GM23338 (cell line): ENCODE measurements at regions not wholly inside any gene's neighbourhood (a gene's known extent, or its start where the extent isn't known, plus 50 kb on each side); places are given as distances from the start of the nearest gene placed in this dataset.

Experiments used
- ATAC-seq: fragments of 200-7000 bp; cut with Tn5 transposase; 3 replicates; pipeline ENCODE4 v1.9.1; 2020
- DNase-seq: peaks from one replicate; pipeline ENCODE4 v3.0.0-alpha.2; 2015; ENCODE audit warnings: low spot score
- H2AFZ ChIP-seq: fragments of 200-600 bp; sonication (generic); 2 replicates; pipeline ENCODE4 v1.8.0; 2016; ENCODE audit warnings: antibody characterized with exemption, mild to moderate bottlenecking, moderate library complexity
- H3F3A ChIP-seq: fragments of 200-600 bp; sonication (generic); replicated peaks from 2 replicates; pipeline ENCODE4 v1.8.0; 2017; ENCODE audit warnings: antibody characterized with exemption, mixed run types, low read depth
- H3K27ac ChIP-seq: fragments of 200-600 bp; sonication (generic); 2 replicates; pipeline ENCODE4 v1.6.1; 2016; ENCODE audit warnings: low read depth
- H3K27me3 ChIP-seq: fragments of 200-600 bp; sonication (generic); 2 replicates; pipeline ENCODE4 v1.8.0; 2016; ENCODE audit warnings: mild to moderate bottlenecking, mixed run types, moderate library complexity; ENCODE audit not compliant: insufficient read depth
- H3K36me3 ChIP-seq: fragments of 200-600 bp; sonication (generic); 2 replicates; pipeline ENCODE4 v1.8.0; 2016; ENCODE audit warnings: mild to moderate bottlenecking; ENCODE audit not compliant: insufficient read depth
- H3K4me1 ChIP-seq: fragments of 200-600 bp; sonication (generic); 2 replicates; pipeline ENCODE4 v1.8.0; 2016; ENCODE audit warnings: mild to moderate bottlenecking, moderate library complexity; ENCODE audit not compliant: insufficient read depth
- H3K4me2 ChIP-seq: fragments of 200-600 bp; sonication (generic); 2 replicates; pipeline ENCODE4 v1.7.1; 2017; ENCODE audit warnings: mixed run types
- H3K4me3 ChIP-seq: fragments of 200-600 bp; sonication (generic); 2 replicates; pipeline ENCODE4 v1.6.1; 2016; ENCODE audit warnings: mixed run types
- H3K79me2 ChIP-seq: fragments of 200-600 bp; sonication (generic); replicated peaks from 2 replicates; pipeline ENCODE4 v1.8.0; 2017; ENCODE audit warnings: mild to moderate bottlenecking; ENCODE audit not compliant: insufficient read depth
- H3K9me2 ChIP-seq: fragments of 200-600 bp; sonication (generic); 2 replicates; pipeline ENCODE4 v1.8.0; 2017; ENCODE audit not compliant: insufficient read depth
- H4K20me1 ChIP-seq: fragments of 200-600 bp; sonication (generic); replicated peaks from 2 replicates; pipeline ENCODE4 v1.8.0; 2017; ENCODE audit warnings: mild to moderate bottlenecking; ENCODE audit not compliant: insufficient read depth
- H3K27ac Mint-ChIP-seq: 2 replicates; pipeline ENCODE4 v1.8.0; 2020; ENCODE audit warnings: inconsistent platforms, mild to moderate bottlenecking, moderate library complexity, mixed read lengths
- H3K27me3 Mint-ChIP-seq: 3 replicates; pipeline ENCODE4 v1.8.0; 2022; ENCODE audit warnings: low read depth, mild to moderate bottlenecking, moderate library complexity, mixed read lengths, inconsistent platforms; ENCODE audit not compliant: insufficient read depth, poor library complexity
- H3K36me3 Mint-ChIP-seq: 3 replicates; pipeline ENCODE4 v1.8.0; 2021; ENCODE audit warnings: low read depth, mild to moderate bottlenecking, inconsistent platforms, moderate library complexity, mixed read lengths
- H3K4me1 Mint-ChIP-seq: 3 replicates; pipeline ENCODE4 v1.8.0; 2020; ENCODE audit warnings: mild to moderate bottlenecking, inconsistent platforms, mixed read lengths
- H3K4me3 Mint-ChIP-seq: 3 replicates; pipeline ENCODE4 v1.8.0; 2021; ENCODE audit warnings: moderate library complexity, mild to moderate bottlenecking, inconsistent platforms, mixed read lengths
- H3K9me3 Mint-ChIP-seq: 3 replicates; pipeline ENCODE4 v1.8.0; 2020; ENCODE audit warnings: moderate library complexity, mild to moderate bottlenecking, inconsistent platforms, mixed read lengths
- CREB1 ChIP-seq: fragments of 250-450 bp; sonication (Bioruptor Pico); IDR thresholded peaks from 2 replicates; pipeline ENCODE4 v1.5.0; 2020; ENCODE audit warnings: low read depth, mild to moderate bottlenecking, moderate library complexity
- CTCF ChIP-seq, 2 experiments: fragments of 200-600 bp in 1 of 2; sonication (generic) in 1 of 2; conservative IDR thresholded peaks; 2 replicates each; pipeline versions ENCODE4 v1.5.1 to v1.6.1; 2016 to 2017; ENCODE audit warnings: antibody characterized with exemption in 2 of 2, low read depth in 2 of 2, mild to moderate bottlenecking in 2 of 2, moderate library complexity in 1 of 2
- ETS1 ChIP-seq: IDR thresholded peaks from 2 replicates; pipeline ENCODE4 v1.6.1; 2016; ENCODE audit warnings: antibody characterized with exemption
- EZH2phosphoT487 ChIP-seq: fragments of 200-600 bp; sonication (generic); IDR thresholded peaks from one replicate; pipeline ENCODE4 v1.8.1; 2018; ENCODE audit warnings: antibody characterized with exemption; ENCODE audit not compliant: unreplicated experiment
- JUNB ChIP-seq: IDR thresholded peaks from one replicate; pipeline ENCODE4 v1.6.1; 2016; ENCODE audit warnings: antibody characterized with exemption; ENCODE audit not compliant: unreplicated experiment
- NANOG ChIP-seq: IDR thresholded peaks from 2 replicates; pipeline ENCODE4 v1.6.1; 2016; ENCODE audit warnings: antibody characterized with exemption, borderline replicate concordance
- POLR2AphosphoS5 ChIP-seq: IDR thresholded peaks from 2 replicates; pipeline ENCODE4 v1.6.1; 2016; ENCODE audit warnings: antibody characterized with exemption, low read depth
- REST ChIP-seq: IDR thresholded peaks from one replicate; pipeline ENCODE4 v1.6.1; 2018; ENCODE audit warnings: antibody characterized with exemption; ENCODE audit not compliant: unreplicated experiment
- STAT1 ChIP-seq: IDR thresholded peaks from one replicate; pipeline ENCODE4 v1.6.1; 2016; ENCODE audit warnings: antibody characterized with exemption; ENCODE audit not compliant: unreplicated experiment
- ZNF114 ChIP-seq: fragments of 250-450 bp; sonication (Bioruptor Pico); IDR thresholded peaks from 2 replicates; pipeline ENCODE4 v1.5.0; 2020; ENCODE audit warnings: mild to moderate bottlenecking, moderate library complexity

- Mint-ChIP-seq H3K27ac (no peak overlapping the region), H3K36me3 (no peaks in the 10 kb centered on the region), H3K4me3 (no peak overlapping the region), H3K27me3 (peaks cover 7% of the 10 kb centered on the region), H3K9me3 (no peaks in the 10 kb centered on the region), H3K4me1 (no peaks in the 10 kb centered on the region)
- Histone ChIP-seq H3K79me2 (no peaks in the 10 kb centered on the region), H3K4me2 (no peak overlapping the region), H3K27me3 (no peaks in the 10 kb centered on the region), H3K4me3 (no peak overlapping the region), H4K20me1 (no peaks in the 10 kb centered on the region; the same call in 1 of the 2 replicates), H3K27ac (no peak overlapping the region), H3F3A (no peaks in the 10 kb centered on the region), H2AFZ (no peak overlapping the region), H3K36me3 (no peaks in the 10 kb centered on the region), H3K9me2 (no peaks in the 10 kb centered on the region), H3K4me1 (no peaks in the 10 kb centered on the region)
- ATAC-seq = no peak
- no peak for DNase-seq
- TF ChIP-seq EZH2phosphoT487 = no peak
- no peak for TF ChIP-seq REST
- TF ChIP-seq NANOG = no peak
- no peak for TF ChIP-seq CREB1 (CRISPR knock-in tag)
- TF ChIP-seq JUNB = no peak
- TF ChIP-seq CTCF (conservative IDR thresholded peaks at IDR 0.05; ENCODE audit: low read depth in 2 of 2) = no peak
- no peak for TF ChIP-seq ETS1
- no peak for TF ChIP-seq STAT1
- no peak for TF ChIP-seq ZNF114
- TF ChIP-seq POLR2AphosphoS5 = no peak
Measured at GRCh38 chr1:204814166-204814884, 56.3 kb upstream of the NFASC start.
